HL-60/S4 treated with retinoic acid at 250 ng/mL for 4 days and 3 days (cell line): ENCODE measurements at regions not wholly inside any gene's neighbourhood (a gene's known extent, or its start where the extent isn't known, plus 50 kb on each side); places are given as distances from the start of the nearest gene placed in this dataset.
"Not testable (repeated sequence)": the region's sequence is repeated elsewhere in the genome, so short reads cannot be mapped to it uniquely, and the experiment has no call there.

Experiments used
- in situ Hi-C: fragments of 300-500 bp; cut with MboI; formaldehyde crosslinking; loops from 2 replicates; pipeline ENCODE4 v1.7.0; 2022; ENCODE audit warnings: low sequenced_read_pairs

GRCh38 chr16:61435346-61435745 is 600.9 kb downstream of the CDH8 start:
- in situ Hi-C loops = no loop called here

- in situ Hi-C loops = no loop called here
Observed at GRCh38 chr16:61432421-61432820, 603.8 kb downstream of the CDH8 start.

GRCh38 chr16:61421111-61421510 is 615.1 kb downstream of the CDH8 start:
- in situ Hi-C loops = no loop called here

DNA sequence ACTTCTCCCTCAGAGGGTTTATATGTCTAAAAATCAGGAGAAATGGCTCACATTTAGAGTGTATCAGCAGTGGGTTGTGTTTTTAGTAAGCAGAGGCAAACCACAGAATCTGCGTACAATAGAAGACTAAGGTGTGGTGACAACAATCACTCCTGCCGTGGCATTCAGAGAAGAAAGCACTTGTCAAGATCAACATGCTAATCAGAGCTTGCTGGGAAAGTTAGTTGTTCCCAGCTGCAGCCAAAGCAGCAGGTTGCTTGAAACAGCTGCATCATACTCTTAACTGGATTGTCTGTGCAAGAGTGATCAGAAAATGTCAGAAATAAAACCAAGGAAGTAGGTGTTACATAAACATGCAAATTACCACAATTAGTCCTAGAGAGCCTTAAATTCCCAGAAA is 616.4 kb downstream of the CDH8 start:
- in situ Hi-C loops = no loop called here

DNA sequence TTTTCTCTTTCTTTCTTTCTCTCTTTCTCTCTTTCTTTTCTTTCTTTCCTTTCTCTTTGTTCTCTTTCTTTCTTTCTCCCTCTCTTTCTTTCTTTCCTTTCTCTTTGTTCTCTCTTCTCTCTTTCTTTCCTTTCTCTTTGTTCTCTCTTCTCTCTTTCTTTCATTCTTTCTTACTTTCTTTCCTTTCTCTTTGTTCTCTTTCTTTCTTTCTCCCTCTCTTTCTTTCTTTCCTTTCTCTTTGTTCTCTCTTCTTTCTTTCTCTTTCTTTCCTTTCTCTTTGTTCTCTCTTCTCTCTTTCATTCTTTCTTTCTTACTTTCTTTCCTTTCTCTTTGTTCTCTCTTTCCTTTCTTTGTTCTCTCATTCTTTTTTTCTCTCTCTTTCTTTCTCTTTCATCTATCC is 617.4 kb downstream of the CDH8 start:
- in situ Hi-C loops = not testable (repeated sequence)

DNA sequence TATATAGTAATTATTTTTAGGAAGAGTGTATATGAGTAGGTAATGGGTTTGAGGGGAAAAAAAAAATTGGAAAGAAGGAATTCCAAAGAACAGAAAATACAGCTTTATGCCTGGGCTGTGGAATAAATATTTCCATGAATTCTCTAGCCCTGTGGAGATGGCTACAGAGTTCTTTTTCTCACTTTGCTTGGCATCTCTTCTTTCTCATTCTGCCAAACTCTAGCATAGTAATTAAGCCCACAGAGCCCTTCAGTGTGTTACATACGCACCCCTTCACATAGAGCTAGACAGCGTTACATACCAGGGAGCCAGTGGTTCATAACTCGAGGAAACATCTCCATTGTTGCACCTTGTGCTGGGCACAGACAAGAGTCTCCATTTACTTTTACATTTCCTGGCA is 621.1 kb downstream of the CDH8 start:
- in situ Hi-C loops = no loop called here

- in situ Hi-C loops = no loop called here
Observed at GRCh38 chr16:61413021-61413420, 623.2 kb downstream of the CDH8 start.

DNA sequence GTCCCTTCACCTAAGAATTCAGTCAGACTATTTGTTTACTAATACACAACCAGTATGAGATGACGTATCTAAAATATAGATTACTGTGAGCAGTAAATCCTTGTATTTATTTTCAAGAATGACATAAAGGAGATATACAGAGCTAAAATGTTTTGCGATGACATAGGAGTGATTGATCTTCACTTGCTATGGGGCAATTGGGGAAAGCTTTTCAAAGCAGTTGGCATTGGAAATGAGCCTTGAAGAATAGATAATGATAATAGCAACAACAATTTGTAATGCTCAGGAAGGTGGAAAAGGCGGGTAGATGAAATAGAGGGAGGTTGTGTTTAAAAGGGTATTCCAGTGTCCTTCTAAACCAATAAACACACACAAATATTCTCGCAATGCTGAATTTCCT is 623.7 kb downstream of the CDH8 start:
- in situ Hi-C loops = no loop called here

DNA sequence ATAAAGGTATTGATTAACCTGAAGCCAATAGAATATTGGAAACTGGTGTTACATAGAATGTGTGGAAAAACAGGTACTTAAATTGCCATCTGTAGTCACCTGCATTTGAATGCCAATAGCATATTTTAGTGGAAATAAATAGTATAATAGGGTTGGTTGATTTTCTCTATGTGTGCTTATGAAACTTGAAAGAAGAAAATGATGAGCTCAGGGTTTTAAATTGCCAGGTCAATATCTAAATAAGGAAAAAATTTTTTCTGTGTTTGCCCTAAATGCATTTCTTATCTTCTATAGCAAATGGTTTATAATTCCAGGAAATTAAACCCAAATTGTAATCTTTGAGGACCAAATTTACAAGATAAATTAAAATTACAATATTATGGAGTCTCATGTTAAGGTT is 626.6 kb downstream of the CDH8 start:
- in situ Hi-C loops = no loop called here

DNA sequence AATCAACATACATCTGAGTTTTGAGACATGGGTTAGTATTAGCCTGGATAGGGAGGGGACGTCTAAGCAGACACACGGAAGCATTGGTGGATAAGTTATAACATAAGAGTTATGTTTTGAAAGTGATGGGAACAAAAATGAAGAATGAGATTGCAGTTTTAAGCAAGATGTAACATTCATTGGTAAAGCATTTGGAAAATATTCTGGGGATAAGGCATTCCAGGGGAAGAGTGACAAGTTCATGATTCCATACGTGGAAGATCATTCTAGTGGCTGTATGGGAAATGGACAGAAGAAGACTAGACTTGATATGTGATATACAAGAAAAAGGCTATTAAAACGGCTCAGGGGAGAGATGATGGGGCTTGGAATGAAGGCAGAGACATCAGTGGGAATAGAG is 632.9 kb downstream of the CDH8 start:
- in situ Hi-C loops = no loop called here

- in situ Hi-C loops = no loop called here
Observed at GRCh38 chr16:61391896-61392295, 644.3 kb downstream of the CDH8 start.

GRCh38 chr16:61390965-61391637 is 645.1 kb downstream of the CDH8 start:
- in situ Hi-C loops = no loop called here

- in situ Hi-C loops = no loop called here
Observed at GRCh38 chr16:61385392-61386071, 650.7 kb downstream of the CDH8 start.

GRCh38 chr16:61382435-61382834 is 653.8 kb downstream of the CDH8 start:
- in situ Hi-C loops = no loop called here

GRCh38 chr16:61379311-61379710 is 656.9 kb downstream of the CDH8 start:
- in situ Hi-C loops = no loop called here

DNA sequence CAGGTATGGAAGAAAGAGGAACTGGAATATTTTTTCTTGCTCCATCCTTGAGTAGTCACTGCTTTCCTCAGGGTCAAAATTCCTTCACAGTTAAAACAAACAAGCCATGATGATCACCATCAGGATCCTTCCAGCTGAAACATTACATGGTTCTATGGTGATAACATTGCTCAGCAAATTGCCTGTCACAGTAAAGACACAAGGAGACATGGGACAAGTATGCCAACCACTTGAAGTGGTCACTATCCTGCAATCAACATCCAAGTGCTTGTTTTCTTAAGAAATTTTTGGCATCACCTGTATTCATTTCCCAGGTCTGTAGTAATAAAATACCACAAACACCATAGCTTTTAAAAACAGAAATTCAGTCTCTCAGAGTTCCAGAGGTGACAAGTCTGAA is 662.2 kb downstream of the CDH8 start:
- in situ Hi-C loops = no loop called here

GRCh38 chr16:61371881-61372280 is 664.4 kb downstream of the CDH8 start:
- in situ Hi-C loops = no loop called here

GRCh38 chr16:61371388-61371787 is 664.9 kb downstream of the CDH8 start:
- in situ Hi-C loops = no loop called here

- in situ Hi-C loops = no loop called here
Observed at GRCh38 chr16:61370564-61370963, 665.7 kb downstream of the CDH8 start.

GRCh38 chr16:61366006-61366405 is 670.2 kb downstream of the CDH8 start:
- in situ Hi-C loops = no loop called here

GRCh38 chr16:61364990-61365389 is 671.2 kb downstream of the CDH8 start:
- in situ Hi-C loops = no loop called here

- in situ Hi-C loops = no loop called here
Observed at GRCh38 chr16:61362585-61362984, 673.7 kb downstream of the CDH8 start.

DNA sequence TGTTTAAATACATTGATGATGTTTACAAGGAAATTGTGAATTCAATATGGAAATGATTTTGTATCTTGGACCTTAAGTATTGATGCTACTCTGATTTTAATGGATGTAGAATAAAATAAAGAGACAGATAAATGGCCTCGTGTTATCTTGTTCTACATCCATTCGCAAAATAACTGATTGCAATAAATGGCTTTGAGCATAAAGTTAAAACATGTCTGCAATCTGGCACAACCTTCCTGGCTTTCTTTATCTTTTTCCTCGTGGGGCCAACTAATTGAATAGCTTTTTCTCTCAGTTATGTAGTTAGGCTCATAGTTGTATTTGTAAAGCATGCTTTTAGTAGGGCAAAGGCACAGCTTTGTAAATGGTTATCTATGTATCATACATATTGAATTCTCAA is 691.4 kb downstream of the CDH8 start:
- in situ Hi-C loops = no loop called here
